GM10266 (cell line): ENCODE measurements at regions not wholly inside any gene's neighbourhood (a gene's known extent, or its start where the extent isn't known, plus 50 kb on each side); places are given as distances from the start of the nearest gene placed in this dataset.

Source experiments
- DNase-seq: peaks from one replicate; pipeline ENCODE4 v3.0.0; 2012; ENCODE audit errors: extremely low spot score
- CTCF ChIP-seq: IDR thresholded peaks from 2 replicates; pipeline ENCODE4 v1.5.1; 2012; ENCODE audit warnings: mild to moderate bottlenecking, low read depth; ENCODE audit not compliant: control insufficient read depth, insufficient read depth; ENCODE audit errors: missing control alignments

GRCh38 chr3:99473321-99473751 lies 165.1 kb upstream of the COL8A1 start:
- no peak for DNase-seq
- no peak for TF ChIP-seq CTCF

DNA sequence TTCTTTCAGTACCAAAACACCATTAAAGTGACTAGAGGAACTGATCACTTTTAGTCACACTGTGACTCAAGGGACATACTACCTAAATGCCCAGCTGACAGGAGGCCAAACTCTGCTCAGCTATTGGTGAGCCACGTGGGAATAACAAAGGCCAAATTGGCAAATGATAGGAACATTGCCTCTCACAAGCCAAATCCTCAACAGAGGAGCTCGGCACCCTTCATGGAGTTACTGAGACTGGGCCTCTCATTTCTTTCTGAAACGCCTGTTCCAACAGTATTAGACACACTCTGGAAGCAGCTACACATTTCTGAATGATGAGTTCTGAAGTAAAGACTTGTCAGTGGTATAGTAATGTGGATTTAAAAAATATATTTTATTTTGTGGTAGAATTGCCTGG lies 166.0 kb upstream of the COL8A1 start:
- TF ChIP-seq CTCF = no peak
- DNase-seq = no peak

DNA sequence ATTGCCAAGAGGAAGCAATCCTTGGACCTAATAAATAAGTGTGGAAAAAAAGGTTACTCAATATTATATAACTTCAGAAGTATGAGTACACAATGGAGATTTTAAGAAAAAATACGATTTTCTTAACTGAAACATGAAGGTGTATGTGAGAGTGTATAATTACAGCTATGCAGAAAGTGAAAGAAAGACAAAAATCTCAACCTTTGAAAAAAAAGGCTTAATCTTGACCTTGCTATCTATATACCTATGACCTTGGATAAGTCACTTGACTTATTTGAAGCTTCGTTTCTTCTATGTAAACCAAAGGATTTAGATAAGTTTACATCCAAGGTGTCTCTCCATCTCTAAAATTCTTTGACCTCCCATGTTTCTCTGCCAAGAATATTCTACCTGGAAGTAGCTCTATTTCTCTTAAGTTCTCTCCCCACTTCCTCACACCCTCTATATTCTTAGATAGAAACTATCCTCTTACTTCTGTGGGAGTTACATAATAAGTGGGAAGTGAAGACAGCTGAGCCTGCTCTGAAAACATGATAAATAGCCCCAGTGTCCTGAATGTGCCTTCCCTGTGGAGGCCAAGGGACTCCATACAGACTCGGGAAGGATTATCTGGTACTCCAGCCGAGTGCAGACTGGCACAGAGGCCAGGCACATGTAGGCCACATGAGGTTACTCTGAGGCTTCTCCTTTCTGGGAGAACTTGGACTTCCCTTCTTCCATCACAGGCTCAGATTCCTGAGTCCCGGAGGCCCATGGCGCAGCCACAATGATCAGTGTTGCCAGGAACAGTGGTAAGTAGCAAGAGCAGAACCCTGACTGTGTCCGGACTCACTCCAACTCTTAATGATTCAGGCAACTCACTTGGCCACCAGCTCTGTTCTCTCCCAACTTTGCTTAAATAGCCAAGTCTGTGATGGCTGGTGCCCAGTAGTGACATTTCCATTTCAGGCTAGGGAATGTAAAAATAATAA lies 166.8 kb upstream of the COL8A1 start:
- no peak for DNase-seq
- TF ChIP-seq CTCF = no peak

GRCh38 chr3:99470841-99471240 lies 167.6 kb upstream of the COL8A1 start:
- DNase-seq = no peak
- no peak for TF ChIP-seq CTCF

DNA sequence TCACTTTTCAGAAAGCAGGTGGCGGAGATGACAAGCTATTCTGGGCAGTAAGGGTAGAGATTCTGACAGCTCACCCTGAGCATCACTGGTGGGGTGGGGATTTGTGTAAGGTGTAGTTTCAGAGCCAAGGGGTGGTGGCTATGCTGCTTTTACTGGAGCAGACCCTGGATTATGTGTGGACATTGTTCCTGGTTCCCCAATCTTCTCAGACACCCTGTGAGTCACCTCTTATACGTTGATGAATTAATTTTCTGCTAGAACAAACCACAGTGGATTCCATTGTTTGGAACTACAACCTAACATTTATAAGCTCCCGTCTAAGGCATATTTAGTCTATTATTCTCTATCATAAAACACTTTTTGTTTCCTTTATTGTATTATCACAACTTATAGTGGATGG lies 169.5 kb upstream of the COL8A1 start:
- DNase-seq = no peak
- TF ChIP-seq CTCF = no peak

- DNase-seq = no peak
- TF ChIP-seq CTCF = no peak
These were observed 171.0 kb upstream of the COL8A1 start for GRCh38 chr3:99467420-99467819.

GRCh38 chr3:99466331-99466730 lies 172.1 kb upstream of the COL8A1 start:
- no peak for DNase-seq
- TF ChIP-seq CTCF = no peak
